Fibroblast of lung (primary cell): ENCODE measurements at regions not wholly inside any gene's neighbourhood (a gene's known extent, or its start where the extent isn't known, plus 50 kb on each side); places are given as distances from the start of the nearest gene placed in this dataset.

Experiments
- DNase-seq, 2 donors: peaks; one replicate each; pipeline versions ENCODE4 v3.0.0 to v3.0.0-alpha.2; 2010; ENCODE audit warnings: low read depth in 2 of 2
- H2AFZ ChIP-seq: 2 replicates; pipeline ENCODE4 v1.5.1; 2012; ENCODE audit warnings: low read length, control low read depth, inconsistent platforms
- H3K27ac ChIP-seq: 2 replicates; pipeline ENCODE4 v1.5.1; 2011; ENCODE audit warnings: low read length, control low read depth; ENCODE audit not compliant: insufficient read depth
- H3K27me3 ChIP-seq: 2 replicates; pipeline ENCODE4 v1.5.1; 2011; ENCODE audit warnings: mild to moderate bottlenecking, low read length; ENCODE audit not compliant: control insufficient read depth, insufficient read depth
- H3K36me3 ChIP-seq: 2 replicates; pipeline ENCODE4 v1.5.1; 2011; ENCODE audit warnings: low read length; ENCODE audit not compliant: control insufficient read depth, insufficient read depth
- H3K4me1 ChIP-seq: 2 replicates; pipeline ENCODE4 v1.5.1; 2011; ENCODE audit warnings: low read length; ENCODE audit not compliant: control insufficient read depth, insufficient read depth; ENCODE audit errors: extremely low read depth
- H3K4me2 ChIP-seq: 2 replicates; pipeline ENCODE4 v1.5.1; 2011; ENCODE audit warnings: low read length, control low read depth; ENCODE audit not compliant: insufficient read depth; ENCODE audit errors: extremely low read depth
- H3K4me3 ChIP-seq, 4 experiments: fragments of 200-600 bp in 1 of 4; sonication (generic) in 1 of 4; replicated peaks in 1 of 4; 2 replicates each; pipeline ENCODE4 v1.5.1; 2011 to 2016; ENCODE audit warnings: low read length in 4 of 4, low read depth in 3 of 4, mild to moderate bottlenecking in 3 of 4, control low read depth in 2 of 4, inconsistent platforms in 1 of 4, mixed read lengths in 1 of 4; ENCODE audit not compliant: insufficient read depth in 1 of 4; ENCODE audit errors: control extremely low read depth in 1 of 4
- H3K79me2 ChIP-seq: 2 replicates; pipeline ENCODE4 v1.5.1; 2012; ENCODE audit warnings: mild to moderate bottlenecking, low read length, inconsistent platforms; ENCODE audit not compliant: control insufficient read depth, insufficient read depth
- H3K9ac ChIP-seq: 2 replicates; pipeline ENCODE4 v1.5.1; 2011; ENCODE audit warnings: mild to moderate bottlenecking, low read length, control low read depth; ENCODE audit not compliant: insufficient read depth
- H3K9me3 ChIP-seq: 2 replicates; pipeline ENCODE4 v1.5.1; 2012; ENCODE audit warnings: low read depth, low read length; ENCODE audit not compliant: control insufficient read depth, insufficient read depth
- H4K20me1 ChIP-seq: 2 replicates; pipeline ENCODE4 v1.5.1; 2011; ENCODE audit warnings: low read length; ENCODE audit not compliant: control insufficient read depth, insufficient read depth; ENCODE audit errors: extremely low read depth
- EZH2 ChIP-seq: IDR thresholded peaks from 2 replicates; pipeline ENCODE4 v1.5.1; 2012; ENCODE audit warnings: low read length, control low read depth, mild to moderate bottlenecking; ENCODE audit errors: missing control alignments
- TF ChIP-seq, protein P1 (sequence below), 2 donors: IDR thresholded peaks in 1 of 2; conservative IDR thresholded peaks in 1 of 2; 1 replicate in 1 of 2; 2 replicates in 1 of 2; pipeline ENCODE4 v1.5.1; 2011 to 2012; ENCODE audit warnings: low read length in 2 of 2, control low read depth in 1 of 2, inconsistent platforms in 1 of 2, low read depth in 1 of 2, mild to moderate bottlenecking in 1 of 2

- Histone ChIP-seq H3K4me3 (no peak overlapping the region), H3K9ac (no peak overlapping the region), H3K79me2 (no peaks in the 10 kb centered on the region), H3K9me3 (no peaks in the 10 kb centered on the region), H2AFZ (no peak overlapping the region), H3K4me2 (no peak overlapping the region), H3K36me3 (no peaks in the 10 kb centered on the region), H3K27ac (no peak overlapping the region), H3K27me3 (no peaks in the 10 kb centered on the region), H3K4me1 (no peaks in the 10 kb centered on the region), H4K20me1 (no peaks in the 10 kb centered on the region)
- TF ChIP-seq, protein P1, sequence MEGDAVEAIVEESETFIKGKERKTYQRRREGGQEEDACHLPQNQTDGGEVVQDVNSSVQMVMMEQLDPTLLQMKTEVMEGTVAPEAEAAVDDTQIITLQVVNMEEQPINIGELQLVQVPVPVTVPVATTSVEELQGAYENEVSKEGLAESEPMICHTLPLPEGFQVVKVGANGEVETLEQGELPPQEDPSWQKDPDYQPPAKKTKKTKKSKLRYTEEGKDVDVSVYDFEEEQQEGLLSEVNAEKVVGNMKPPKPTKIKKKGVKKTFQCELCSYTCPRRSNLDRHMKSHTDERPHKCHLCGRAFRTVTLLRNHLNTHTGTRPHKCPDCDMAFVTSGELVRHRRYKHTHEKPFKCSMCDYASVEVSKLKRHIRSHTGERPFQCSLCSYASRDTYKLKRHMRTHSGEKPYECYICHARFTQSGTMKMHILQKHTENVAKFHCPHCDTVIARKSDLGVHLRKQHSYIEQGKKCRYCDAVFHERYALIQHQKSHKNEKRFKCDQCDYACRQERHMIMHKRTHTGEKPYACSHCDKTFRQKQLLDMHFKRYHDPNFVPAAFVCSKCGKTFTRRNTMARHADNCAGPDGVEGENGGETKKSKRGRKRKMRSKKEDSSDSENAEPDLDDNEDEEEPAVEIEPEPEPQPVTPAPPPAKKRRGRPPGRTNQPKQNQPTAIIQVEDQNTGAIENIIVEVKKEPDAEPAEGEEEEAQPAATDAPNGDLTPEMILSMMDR (conservative IDR thresholded peaks at IDR 0.05 in 1 of 2, IDR thresholded peaks at IDR 0.05 in 1 of 2; ENCODE audit: low read depth in 1 of 2, low read length in 2 of 2), result no peak
- no peak for TF ChIP-seq EZH2
- no peak for DNase-seq
Measured at GRCh38 chr11:81373986-81374385, 1359.7 kb downstream of the FAM181B start.

DNA sequence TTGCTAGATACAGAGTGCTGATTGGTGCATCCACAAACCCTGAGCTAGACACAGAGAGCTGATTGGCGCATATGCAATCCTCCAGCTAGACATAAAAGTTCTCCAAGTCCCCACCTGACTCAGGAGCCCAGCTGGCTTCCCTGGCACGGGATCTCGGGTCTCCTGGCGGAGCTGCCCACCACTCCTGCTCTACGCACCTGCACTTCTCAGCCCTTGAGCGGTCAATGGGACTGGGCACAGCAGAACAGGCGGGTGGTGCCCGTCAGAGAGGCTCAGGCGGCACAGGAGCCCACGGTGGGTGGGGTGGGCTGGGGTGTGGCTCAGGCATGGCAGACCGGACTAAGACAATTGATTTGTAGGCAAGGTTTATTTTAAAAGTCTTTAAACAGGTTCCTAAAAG is 1365.5 kb downstream of the FAM181B start:
- Histone ChIP-seq H3K27me3 (no peaks in the 10 kb centered on the region), H2AFZ (no peak overlapping the region)
- DNase-seq, result no peak

DNA sequence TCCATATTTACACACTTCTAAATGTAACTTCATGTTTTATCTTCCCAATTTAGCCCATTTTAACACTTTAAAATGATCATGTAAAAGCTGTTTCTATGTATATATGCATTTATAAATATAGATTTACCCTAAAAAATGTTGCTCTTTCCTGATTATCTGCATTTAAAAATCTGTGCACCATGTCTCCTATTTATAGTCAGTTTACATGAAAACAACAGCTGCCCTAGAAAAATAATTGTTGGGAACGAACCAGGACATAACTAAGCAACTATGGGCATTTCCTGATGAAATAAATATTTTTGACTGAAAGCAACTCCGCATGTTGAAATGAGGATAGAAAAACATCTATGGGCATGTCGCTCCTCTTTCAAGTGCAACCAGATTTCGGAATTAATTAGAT is 1368.2 kb downstream of the FAM181B start:
- Histone ChIP-seq H3K4me3 (no peak overlapping the region), H3K4me2 (no peak overlapping the region), H3K4me1 (no peaks in the 10 kb centered on the region), H3K36me3 (no peaks in the 10 kb centered on the region), H2AFZ (no peak overlapping the region), H3K9me3 (no peaks in the 10 kb centered on the region), H3K27ac (no peak overlapping the region), H3K79me2 (no peaks in the 10 kb centered on the region), H3K9ac (no peak overlapping the region), H4K20me1 (no peaks in the 10 kb centered on the region), H3K27me3 (no peaks in the 10 kb centered on the region)
- TF ChIP-seq, protein P1 (conservative IDR thresholded peaks at IDR 0.05 in 1 of 2, IDR thresholded peaks at IDR 0.05 in 1 of 2; ENCODE audit: low read depth in 1 of 2, low read length in 2 of 2), result no peak
- TF ChIP-seq EZH2, result no peak
- DNase-seq, result no peak

More for the DNA sequence above, 1365.5 kb downstream of the FAM181B start:
- no peaks in the 10 kb centered on the region for H3K4me1 ChIP-seq
- TF ChIP-seq, protein P1 (conservative IDR thresholded peaks at IDR 0.05 in 1 of 2, IDR thresholded peaks at IDR 0.05 in 1 of 2; ENCODE audit: low read depth in 1 of 2, low read length in 2 of 2), result no peak
- TF ChIP-seq EZH2, result no peak
- H3K27ac ChIP-seq, result no peak overlapping the region
- no peaks in the 10 kb centered on the region for H3K79me2 ChIP-seq
- H3K36me3 ChIP-seq, result no peaks in the 10 kb centered on the region
- no peak overlapping the region for H3K4me2 ChIP-seq
- no peak overlapping the region for H3K9ac ChIP-seq
- H3K4me3 ChIP-seq, result no peak overlapping the region
- no peaks in the 10 kb centered on the region for H4K20me1 ChIP-seq
- no peaks in the 10 kb centered on the region for H3K9me3 ChIP-seq
